Panc1 (cell line): ENCODE measurements at regions not wholly inside any gene's neighbourhood (a gene's known extent, or its start where the extent isn't known, plus 50 kb on each side); places are given as distances from the start of the nearest gene placed in this dataset.

Experiments
- ATAC-seq: fragments of 200-7000 bp; cut with Tn5 transposase; 2 replicates; pipeline ENCODE4 v1.9.1; 2020; ENCODE audit warnings: mild to moderate bottlenecking, moderate library complexity
- BruUV-seq: library from RNA; stranded (reverse); fragments of 400-500 nt; replicated peaks from 2 replicates; lab custom pipeline; 2021; lab: Mats Ljungman, UMichigan
- CTCF ChIA-PET: fragments of 300-600 bp; sonication (Branson Sonifier 250); formaldehyde crosslinking; loops from one replicate; lab custom pipeline; 2022; ENCODE audit warnings: antibody characterized with exemption; lab: Charles Lee
- POLR2A ChIA-PET: fragments of 300-600 bp; sonication (Branson Sonifier 250); formaldehyde crosslinking; loops from one replicate; lab custom pipeline; 2022; ENCODE audit warnings: antibody characterized with exemption; lab: Charles Lee
- DNase-seq: peaks from one replicate; pipeline ENCODE4 v3.0.0-alpha.2; 2010; ENCODE audit warnings: low read depth, low spot score
- H3K27ac ChIP-seq: 2 replicates; pipeline ENCODE4 v1.5.1; 2011; ENCODE audit warnings: mild to moderate bottlenecking, low read length, inconsistent platforms
- H3K27me3 ChIP-seq: fragments of 200-500 bp; sonication (Bioruptor generic); 2 replicates; pipeline ENCODE4 v1.6.0; 2014; ENCODE audit warnings: low read length, inconsistent platforms; ENCODE audit not compliant: control insufficient read depth, insufficient read depth
- H3K36me3 ChIP-seq: fragments of 200-500 bp; sonication (Bioruptor generic); 2 replicates; pipeline ENCODE4 v1.5.1; 2014; ENCODE audit warnings: inconsistent platforms, mild to moderate bottlenecking, low read length, moderate library complexity; ENCODE audit not compliant: control insufficient read depth, insufficient read depth
- H3K4me1 ChIP-seq: 2 replicates; pipeline ENCODE4 v1.5.1; 2011; ENCODE audit warnings: inconsistent platforms, mild to moderate bottlenecking, low read length, moderate library complexity; ENCODE audit not compliant: control insufficient read depth, insufficient read depth
- H3K4me3 ChIP-seq, 2 experiments: 2 replicates each; pipeline ENCODE4 v1.5.1; 2011 to 2012; ENCODE audit warnings: low read depth in 2 of 2, low read length in 2 of 2, mild to moderate bottlenecking in 2 of 2, inconsistent platforms in 1 of 2, moderate library complexity in 1 of 2
- H3K9me3 ChIP-seq: fragments of 200-500 bp; sonication (Bioruptor generic); 2 replicates; pipeline ENCODE4 v1.5.1; 2014; ENCODE audit warnings: low read depth, mild to moderate bottlenecking, inconsistent platforms, low read length, moderate library complexity; ENCODE audit not compliant: control insufficient read depth, insufficient read depth
- CTCF ChIP-seq: fragments of 450-650 bp; IDR thresholded peaks from 2 replicates; pipeline ENCODE4 v1.5.1; 2017; ENCODE audit warnings: mild to moderate bottlenecking
- POLR2AphosphoS5 ChIP-seq: IDR thresholded peaks from 2 replicates; pipeline ENCODE4 v1.6.1; 2012; ENCODE audit warnings: mild to moderate bottlenecking, low read depth, low read length, moderate library complexity
- SIN3A ChIP-seq: IDR thresholded peaks from 2 replicates; pipeline ENCODE4 v1.6.1; 2012; ENCODE audit warnings: low read depth, mild to moderate bottlenecking, low read length, moderate library complexity, borderline replicate concordance; ENCODE audit not compliant: insufficient read depth
- TCF7L2 ChIP-seq: IDR thresholded peaks from 2 replicates; pipeline ENCODE4 v1.6.1; 2011; ENCODE audit warnings: mild to moderate bottlenecking, low read depth, low read length, inconsistent platforms
- in situ Hi-C: cut with HindIII; loops from 2 replicates; pipeline ENCODE4 v1.10.0; 2016; ENCODE audit warnings: low sequenced_read_pairs, low pct_unique_long_range_greater_than_20kb
- intact Hi-C: fragments of 100-400 bp; cut with micrococcal nuclease; formaldehyde crosslinking; loops from one replicate; pipeline ENCODE4 v1.10.0; 2022; ENCODE audit not compliant: unreplicated experiment
- TF ChIP-seq, protein P1 (sequence below), 2 experiments: IDR thresholded peaks; 2 replicates each; pipeline ENCODE4 v1.6.1; 2011 to 2012; ENCODE audit warnings: low read depth in 2 of 2, control low read depth in 1 of 2, low read length in 1 of 2, mild to moderate bottlenecking in 1 of 2, moderate library complexity in 1 of 2; ENCODE audit not compliant: insufficient read depth in 1 of 2

GRCh38 chr2:239832490-239833268, 192.5 kb downstream of the NDUFA10 start:
- no TSS peak for BruUV-seq
- Histone ChIP-seq H3K9me3 (no peaks in the 10 kb centered on the region), H3K36me3 (no peaks in the 10 kb centered on the region), H3K4me1 (no peaks in the 10 kb centered on the region), H3K4me3 (no peak overlapping the region), H3K27ac (no peak overlapping the region), H3K27me3 (no peaks in the 10 kb centered on the region; the same call in 1 of the 2 replicates)
- no peak for ATAC-seq
- in situ Hi-C loops, result no loop called here
- no peak for DNase-seq
- ChIA-PET CTCF (no interaction called here), POLR2A (no interaction called here)
- TF ChIP-seq CTCF (no peak), SIN3A (no peak), TCF7L2 (no peak), POLR2AphosphoS5 (no peak)
- TF ChIP-seq, protein P1, sequence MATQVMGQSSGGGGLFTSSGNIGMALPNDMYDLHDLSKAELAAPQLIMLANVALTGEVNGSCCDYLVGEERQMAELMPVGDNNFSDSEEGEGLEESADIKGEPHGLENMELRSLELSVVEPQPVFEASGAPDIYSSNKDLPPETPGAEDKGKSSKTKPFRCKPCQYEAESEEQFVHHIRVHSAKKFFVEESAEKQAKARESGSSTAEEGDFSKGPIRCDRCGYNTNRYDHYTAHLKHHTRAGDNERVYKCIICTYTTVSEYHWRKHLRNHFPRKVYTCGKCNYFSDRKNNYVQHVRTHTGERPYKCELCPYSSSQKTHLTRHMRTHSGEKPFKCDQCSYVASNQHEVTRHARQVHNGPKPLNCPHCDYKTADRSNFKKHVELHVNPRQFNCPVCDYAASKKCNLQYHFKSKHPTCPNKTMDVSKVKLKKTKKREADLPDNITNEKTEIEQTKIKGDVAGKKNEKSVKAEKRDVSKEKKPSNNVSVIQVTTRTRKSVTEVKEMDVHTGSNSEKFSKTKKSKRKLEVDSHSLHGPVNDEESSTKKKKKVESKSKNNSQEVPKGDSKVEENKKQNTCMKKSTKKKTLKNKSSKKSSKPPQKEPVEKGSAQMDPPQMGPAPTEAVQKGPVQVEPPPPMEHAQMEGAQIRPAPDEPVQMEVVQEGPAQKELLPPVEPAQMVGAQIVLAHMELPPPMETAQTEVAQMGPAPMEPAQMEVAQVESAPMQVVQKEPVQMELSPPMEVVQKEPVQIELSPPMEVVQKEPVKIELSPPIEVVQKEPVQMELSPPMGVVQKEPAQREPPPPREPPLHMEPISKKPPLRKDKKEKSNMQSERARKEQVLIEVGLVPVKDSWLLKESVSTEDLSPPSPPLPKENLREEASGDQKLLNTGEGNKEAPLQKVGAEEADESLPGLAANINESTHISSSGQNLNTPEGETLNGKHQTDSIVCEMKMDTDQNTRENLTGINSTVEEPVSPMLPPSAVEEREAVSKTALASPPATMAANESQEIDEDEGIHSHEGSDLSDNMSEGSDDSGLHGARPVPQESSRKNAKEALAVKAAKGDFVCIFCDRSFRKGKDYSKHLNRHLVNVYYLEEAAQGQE (IDR thresholded peaks at IDR 0.05; ENCODE audit: insufficient read depth in 1 of 2, low read depth in 2 of 2, low read length in 1 of 2), result no peak
- intact Hi-C loops, result no loop called here

DNA sequence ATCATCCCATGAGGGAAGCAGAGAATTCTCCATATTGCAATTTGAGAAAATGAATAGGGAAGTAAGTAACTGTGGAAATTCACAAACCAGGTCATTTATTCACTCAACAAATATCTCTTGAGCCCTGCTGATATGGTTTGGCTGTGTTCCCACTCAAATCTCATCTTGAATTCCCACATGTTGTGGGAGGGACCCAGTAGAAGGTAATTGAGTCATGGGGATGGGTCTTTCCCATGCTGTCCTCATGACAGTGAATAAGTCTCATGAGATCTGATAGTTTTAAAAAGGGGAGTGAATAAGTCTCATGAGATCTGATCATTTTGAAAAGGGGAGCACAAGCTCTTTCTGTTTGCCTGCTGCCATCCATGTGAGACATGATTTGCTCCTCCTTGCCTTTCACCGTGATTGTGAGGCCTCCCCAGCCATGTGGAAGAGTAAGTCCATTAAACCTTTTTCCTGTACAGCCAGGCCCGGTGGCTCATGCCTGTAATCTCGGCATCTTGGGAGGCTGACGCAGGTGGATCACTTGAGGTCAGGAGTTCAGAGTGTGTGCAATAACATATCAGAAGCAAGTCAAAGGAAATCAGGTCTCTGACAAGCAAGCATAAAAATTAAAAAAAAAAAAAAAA, 193.2 kb downstream of the NDUFA10 start:
- Histone ChIP-seq H3K4me1 (no peaks in the 10 kb centered on the region), H3K36me3 (no peaks in the 10 kb centered on the region), H3K27ac (no peak overlapping the region), H3K4me3 (no peak overlapping the region), H3K9me3 (no peaks in the 10 kb centered on the region), H3K27me3 (no peaks in the 10 kb centered on the region; the same call in 1 of the 2 replicates)
- ATAC-seq (no peak), DNase-seq (no peak)
- intact Hi-C loops (no loop called here), in situ Hi-C loops (no loop called here)
- BruUV-seq, result no TSS peak
- ChIA-PET CTCF (no interaction called here), POLR2A (no interaction called here)
- TF ChIP-seq CTCF (no peak), SIN3A (no peak), POLR2AphosphoS5 (no peak), TCF7L2 (no peak)
- TF ChIP-seq, protein P1 (IDR thresholded peaks at IDR 0.05; ENCODE audit: insufficient read depth in 1 of 2, low read depth in 2 of 2, low read length in 1 of 2), result no peak
